Caco-2 (cell line): ENCODE measurements at regions not wholly inside any gene's neighbourhood (a gene's known extent, or its start where the extent isn't known, plus 50 kb on each side); places are given as distances from the start of the nearest gene placed in this dataset.

ENCODE experiments used
- BruUV-seq: library from RNA; stranded (reverse); fragments of 400-500 nt; replicated peaks from 2 replicates; lab custom pipeline; 2021; lab: Mats Ljungman, UMichigan
- CTCF ChIA-PET: fragments of 300-600 bp; sonication (Branson Sonifier 250); formaldehyde crosslinking; loops from one replicate; lab custom pipeline; 2022; ENCODE audit warnings: antibody characterized with exemption; lab: Charles Lee
- POLR2A ChIA-PET: fragments of 300-600 bp; sonication (Branson Sonifier 250); formaldehyde crosslinking; loops from one replicate; lab custom pipeline; 2022; ENCODE audit warnings: antibody characterized with exemption; lab: Charles Lee
- DNase-seq, 2 experiments: peaks; one replicate each; pipeline versions ENCODE4 v3.0.0 to v3.0.0-alpha.2; 2020 to 2022
- H3K27me3 ChIP-seq: replicated peaks from 2 replicates; pipeline ENCODE4 v1.6.0; 2011; ENCODE audit warnings: low read length; ENCODE audit not compliant: control insufficient read depth, insufficient read depth
- H3K36me3 ChIP-seq: 2 replicates; pipeline ENCODE4 v1.5.1; 2011; ENCODE audit warnings: low read length; ENCODE audit not compliant: control insufficient read depth, insufficient read depth
- H3K4me1 ChIP-seq: fragments of 250-450 bp; sonication (Bioruptor Pico); 2 replicates; pipeline ENCODE4 v1.5.1; 2020; ENCODE audit warnings: mild to moderate bottlenecking
- H3K4me3 ChIP-seq: 2 replicates; pipeline ENCODE4 v1.5.1; 2011; ENCODE audit warnings: low read depth, mild to moderate bottlenecking, control low read depth, low read length
- H3K9me3 ChIP-seq: fragments of 250-450 bp; sonication (Bioruptor Pico); 2 replicates; pipeline ENCODE4 v1.5.1; 2020; ENCODE audit warnings: mild to moderate bottlenecking, moderate library complexity
- H3K27ac Mint-ChIP-seq: one replicate; pipeline ENCODE4 v1.8.0; 2022; ENCODE audit warnings: mixed read lengths; ENCODE audit not compliant: unreplicated experiment
- H3K27me3 Mint-ChIP-seq: one replicate; pipeline ENCODE4 v1.8.0; 2022; ENCODE audit warnings: mixed read lengths; ENCODE audit not compliant: insufficient read depth, unreplicated experiment
- H3K36me3 Mint-ChIP-seq: one replicate; pipeline ENCODE4 v1.8.0; 2022; ENCODE audit warnings: mild to moderate bottlenecking, mixed read lengths; ENCODE audit not compliant: insufficient read depth, unreplicated experiment
- H3K4me1 Mint-ChIP-seq: one replicate; pipeline ENCODE4 v1.8.0; 2022; ENCODE audit warnings: low read depth, mixed read lengths; ENCODE audit not compliant: unreplicated experiment
- H3K4me3 Mint-ChIP-seq: one replicate; pipeline ENCODE4 v1.8.0; 2022; ENCODE audit warnings: mild to moderate bottlenecking, moderate library complexity, mixed read lengths; ENCODE audit not compliant: unreplicated experiment
- H3K9me3 Mint-ChIP-seq: one replicate; pipeline ENCODE4 v1.8.0; 2022; ENCODE audit warnings: mixed read lengths; ENCODE audit not compliant: unreplicated experiment
- CTCF ChIP-seq, 2 experiments: fragments of 200-600 bp in 1 of 2; IDR thresholded peaks; 1 replicate in 1 of 2; 2 replicates in 1 of 2; pipeline versions ENCODE4 v1.5.1 to v1.8.0; 2011 to 2022; ENCODE audit warnings: antibody characterized with exemption in 1 of 2, control low read depth in 1 of 2, inconsistent platforms in 1 of 2, low read depth in 1 of 2, low read length in 1 of 2, mild to moderate bottlenecking in 1 of 2, moderate library complexity in 1 of 2; ENCODE audit not compliant: insufficient read depth in 1 of 2, severe bottlenecking in 1 of 2, unreplicated experiment in 1 of 2
- intact Hi-C: fragments of 100-400 bp; cut with micrococcal nuclease; formaldehyde crosslinking; loops from one replicate; pipeline ENCODE4 v1.10.0; 2022; ENCODE audit not compliant: unreplicated experiment

DNA sequence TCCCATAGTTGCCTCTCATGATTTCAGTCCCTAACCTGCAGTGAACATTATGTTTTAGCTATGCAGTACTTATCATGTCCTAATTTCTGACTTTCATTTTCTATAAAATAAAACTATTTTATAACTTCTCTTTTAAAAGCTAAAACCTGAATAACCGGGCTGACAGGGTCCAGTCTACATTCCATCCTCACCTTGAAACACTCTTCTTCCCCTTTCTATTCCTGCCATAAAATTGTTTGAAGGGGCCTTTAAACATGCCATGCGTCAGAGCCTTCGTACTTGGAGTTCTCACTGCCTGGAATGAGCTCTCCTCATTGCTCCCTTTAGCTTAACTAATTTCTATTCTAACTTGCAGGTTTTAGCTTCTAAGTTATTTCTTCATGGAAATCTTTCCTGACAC, 143.0 kb upstream of the PRLR start:
- no peak for DNase-seq
- ChIA-PET CTCF (no interaction called here), POLR2A (no interaction called here)
- Histone ChIP-seq H3K4me1 (no peaks in the 10 kb centered on the region), H3K9me3 (no peaks in the 10 kb centered on the region), H3K4me3 (no peak overlapping the region), H3K27me3 (no peaks in the 10 kb centered on the region; the same call in 1 of the 2 replicates), H3K36me3 (no peaks in the 10 kb centered on the region)
- H3K4me3 Mint-ChIP-seq, result no peak overlapping the region
- H3K27ac Mint-ChIP-seq, result no peak overlapping the region
- no peaks in the 10 kb centered on the region for H3K4me1 Mint-ChIP-seq
- intact Hi-C loops, result no loop called here
- peaks cover 7% of the 10 kb centered on the region for H3K27me3 Mint-ChIP-seq
- no peaks in the 10 kb centered on the region for H3K36me3 Mint-ChIP-seq
- TF ChIP-seq CTCF (IDR thresholded peaks at IDR 0.05; ENCODE audit: insufficient read depth in 1 of 2, low read depth in 1 of 2, low read length in 1 of 2, severe bottlenecking in 1 of 2, unreplicated experiment in 1 of 2), result no peak
- no peaks in the 10 kb centered on the region for H3K9me3 Mint-ChIP-seq
- no TSS peak for BruUV-seq

DNA sequence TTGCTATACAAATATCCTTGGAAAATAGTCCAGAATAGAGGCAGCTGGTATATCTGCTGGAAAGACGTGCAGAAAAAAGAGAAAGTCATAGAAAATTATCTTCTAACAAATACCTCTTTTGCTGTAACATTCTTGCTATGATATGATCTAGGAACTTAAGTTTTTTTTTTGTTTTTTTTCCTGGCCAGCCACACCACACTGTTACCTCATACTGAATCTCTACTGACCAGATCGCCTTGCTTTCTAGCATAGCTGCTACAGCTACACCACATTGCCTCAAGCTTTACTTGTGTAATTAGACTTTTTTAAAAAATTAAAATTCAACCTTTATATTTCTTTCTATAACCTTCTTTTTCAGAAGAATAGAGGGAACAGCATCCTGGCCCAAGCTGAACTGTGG, 142.2 kb upstream of the PRLR start:
- intact Hi-C loops, result no loop called here
- Histone ChIP-seq H3K36me3 (no peaks in the 10 kb centered on the region), H3K4me1 (no peaks in the 10 kb centered on the region), H3K9me3 (no peaks in the 10 kb centered on the region), H3K4me3 (no peak overlapping the region), H3K27me3 (no peaks in the 10 kb centered on the region)
- no TSS peak for BruUV-seq
- Mint-ChIP-seq H3K4me3 (no peak overlapping the region), H3K4me1 (no peaks in the 10 kb centered on the region), H3K36me3 (no peaks in the 10 kb centered on the region), H3K9me3 (no peaks in the 10 kb centered on the region), H3K27ac (no peak overlapping the region), H3K27me3 (peaks cover 3% of the 10 kb centered on the region)
- ChIA-PET POLR2A (interaction anchor here (0.6 kb wide), 1 partner anchor 14 kb away, joined by 4 read pairs; no protein-coding TSS in a partner anchor), CTCF (no interaction called here)
- no peak for DNase-seq
- TF ChIP-seq CTCF (IDR thresholded peaks at IDR 0.05; ENCODE audit: insufficient read depth in 1 of 2, low read depth in 1 of 2, low read length in 1 of 2, severe bottlenecking in 1 of 2, unreplicated experiment in 1 of 2), result no peak

- no peaks in the 10 kb centered on the region for H3K36me3 Mint-ChIP-seq
- H3K27me3 Mint-ChIP-seq, result no peaks in the 10 kb centered on the region
- TF ChIP-seq CTCF (IDR thresholded peaks at IDR 0.05; ENCODE audit: insufficient read depth in 1 of 2, low read depth in 1 of 2, low read length in 1 of 2, severe bottlenecking in 1 of 2, unreplicated experiment in 1 of 2), result no peak
- Histone ChIP-seq H3K4me1 (no peaks in the 10 kb centered on the region), H3K4me3 (no peak overlapping the region), H3K27me3 (no peaks in the 10 kb centered on the region), H3K36me3 (no peaks in the 10 kb centered on the region), H3K9me3 (no peaks in the 10 kb centered on the region)
- BruUV-seq, result no TSS peak
- no peak for DNase-seq
- intact Hi-C loops, result no loop called here
- POLR2A ChIA-PET, result interaction anchor here (0.6 kb wide), 1 partner anchor 15 kb away, joined by 4 read pairs; no protein-coding TSS in a partner anchor
- no peaks in the 10 kb centered on the region for H3K4me1 Mint-ChIP-seq
- no peaks in the 10 kb centered on the region for H3K9me3 Mint-ChIP-seq
- CTCF ChIA-PET, result no interaction called here
- H3K4me3 Mint-ChIP-seq, result no peak overlapping the region
- H3K27ac Mint-ChIP-seq, result no peak overlapping the region
Measured at GRCh38 chr5:35371951-35372426, 141.7 kb upstream of the PRLR start.
